ENCODE measurements at regions not wholly inside any gene's neighbourhood (a gene's known extent, or its start where the extent isn't known, plus 50 kb on each side); places are given as distances from the start of the nearest gene placed in this dataset.
A peak's percentile ranks its signal among the peaks of the same experiment; 100 is the strongest.

DNA sequence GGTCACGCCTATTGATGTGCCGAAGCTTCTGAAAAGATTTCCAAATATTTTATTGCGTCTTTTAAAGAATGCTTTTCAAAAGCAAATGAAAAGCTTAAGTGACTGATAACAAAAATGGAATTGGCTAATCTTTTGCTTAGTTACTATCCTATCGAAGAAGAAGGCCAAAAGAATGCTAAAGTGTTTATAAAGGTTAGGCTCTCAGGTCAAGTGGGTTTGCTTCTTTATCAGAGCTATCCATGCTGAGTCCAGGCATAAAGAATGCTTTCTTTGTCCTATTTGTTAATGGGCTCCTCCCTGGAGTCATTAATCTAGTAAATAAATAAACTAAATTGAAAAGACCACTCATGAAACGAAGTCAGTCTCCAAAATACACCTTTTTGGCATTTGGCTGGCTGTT is 133.4 kb upstream of the LYPLAL1 start:
- Histone ChIP-seq H3K4me1 (ENCODE audit: control insufficient read depth, insufficient read depth, low read length) (no peaks in the 10 kb centered on the region), H3K27ac (ENCODE audit: low read length) (no peak overlapping the region), H3K9me3 (ENCODE audit: control insufficient read depth in 2 of 2, low read length in 2 of 2) (no peaks in the 10 kb centered on the region), H3K4me3 (ENCODE audit: low read length in 2 of 2) (no peak overlapping the region), H3K36me3 (ENCODE audit: control insufficient read depth in 2 of 2, insufficient read depth in 2 of 2, low read length in 2 of 2) (no peaks in the 10 kb centered on the region), H3K9ac (ENCODE audit: low read length in 2 of 2) (no peak overlapping the region), H3K27me3 (ENCODE audit: control insufficient read depth in 1 of 2, insufficient read depth in 2 of 2, low read length in 2 of 2) (no peaks in the 10 kb centered on the region)

DNA sequence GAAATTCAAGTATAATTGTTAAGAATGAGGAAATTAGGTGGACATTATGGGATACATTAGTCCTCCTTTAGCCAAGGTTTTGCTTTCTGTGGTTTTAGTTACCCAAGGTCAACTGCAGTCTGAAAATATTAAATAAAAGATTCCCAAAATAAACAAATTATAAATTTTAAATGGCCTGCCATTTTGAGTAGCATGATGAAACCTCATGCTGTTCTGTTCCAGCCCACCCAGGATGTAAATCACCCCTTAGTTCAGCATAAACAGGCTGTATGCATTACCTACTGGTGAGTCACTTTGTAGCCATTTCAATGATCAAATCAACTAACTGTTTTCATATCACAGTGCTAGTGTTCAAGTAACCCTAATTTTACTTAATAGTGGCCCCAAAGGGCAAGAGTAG is 132.5 kb upstream of the LYPLAL1 start:
- no peaks in the 10 kb centered on the region for H3K27me3 ChIP-seq (ENCODE audit: control insufficient read depth in 1 of 2, insufficient read depth in 2 of 2, low read length in 2 of 2)
- H3K36me3 ChIP-seq (ENCODE audit: control insufficient read depth in 2 of 2, insufficient read depth in 2 of 2, low read length in 2 of 2) = no peaks in the 10 kb centered on the region
- H3K4me1 ChIP-seq (ENCODE audit: control insufficient read depth, insufficient read depth, low read length) = no peaks in the 10 kb centered on the region
- H3K9ac ChIP-seq (ENCODE audit: low read length in 2 of 2) = no peak overlapping the region
- no peak overlapping the region for H3K27ac ChIP-seq (ENCODE audit: low read length)
- H3K9me3 ChIP-seq (ENCODE audit: control insufficient read depth in 2 of 2, low read length in 2 of 2) = no peaks in the 10 kb centered on the region
- no peak overlapping the region for H3K4me3 ChIP-seq (ENCODE audit: low read length in 2 of 2)

DNA sequence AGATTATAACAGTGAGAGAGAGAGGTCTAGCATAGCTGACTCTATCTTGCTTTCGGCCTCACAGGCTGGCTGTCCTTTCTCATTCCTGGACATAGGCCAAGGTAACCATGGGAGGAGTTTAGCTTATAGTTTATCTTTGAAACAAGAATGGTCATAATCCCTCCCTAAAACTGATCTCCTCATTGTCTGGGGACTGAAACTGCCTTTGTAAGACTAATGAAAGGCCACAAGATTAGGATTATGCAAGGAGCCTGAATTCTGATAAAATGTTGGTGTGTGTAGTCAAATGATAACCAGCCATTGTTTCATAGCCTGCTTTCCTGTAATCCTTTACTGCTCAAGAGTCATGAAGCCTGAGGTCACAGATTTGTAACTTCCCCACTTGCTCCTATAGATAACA is 131.9 kb upstream of the LYPLAL1 start:
- H3K9me3 ChIP-seq (ENCODE audit: control insufficient read depth in 2 of 2, low read length in 2 of 2) = no peaks in the 10 kb centered on the region
- H3K9ac ChIP-seq (ENCODE audit: low read length in 2 of 2) = no peak overlapping the region
- H3K4me1 ChIP-seq (ENCODE audit: control insufficient read depth, insufficient read depth, low read length) = no peaks in the 10 kb centered on the region
- no peaks in the 10 kb centered on the region for H3K27me3 ChIP-seq (ENCODE audit: control insufficient read depth in 1 of 2, insufficient read depth in 2 of 2, low read length in 2 of 2)
- no peaks in the 10 kb centered on the region for H3K36me3 ChIP-seq (ENCODE audit: control insufficient read depth in 2 of 2, insufficient read depth in 2 of 2, low read length in 2 of 2)
- no peak overlapping the region for H3K27ac ChIP-seq (ENCODE audit: low read length)
- no peak overlapping the region for H3K4me3 ChIP-seq (ENCODE audit: low read length in 2 of 2)

DNA sequence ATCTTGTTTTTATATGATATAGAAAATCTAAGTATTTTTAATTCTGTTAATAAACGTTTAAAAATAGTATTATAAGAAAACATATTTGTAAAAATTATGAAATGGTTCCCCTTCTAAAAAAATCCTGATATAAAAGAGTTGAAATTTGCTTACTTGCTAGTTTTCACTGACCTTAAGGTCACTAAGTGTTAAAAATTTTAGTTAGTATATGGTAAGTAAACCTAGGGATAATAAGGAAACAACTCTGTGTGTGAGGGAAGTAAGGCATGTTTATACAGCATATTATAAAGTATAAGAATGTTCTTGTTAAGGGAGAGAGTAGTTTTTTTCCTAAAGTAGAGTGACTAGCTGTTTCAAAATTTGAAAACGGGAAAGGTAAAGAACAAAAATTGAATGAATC is 130.9 kb upstream of the LYPLAL1 start:
- no peaks in the 10 kb centered on the region for H3K36me3 ChIP-seq (ENCODE audit: control insufficient read depth in 2 of 2, insufficient read depth in 2 of 2, low read length in 2 of 2)

DNA sequence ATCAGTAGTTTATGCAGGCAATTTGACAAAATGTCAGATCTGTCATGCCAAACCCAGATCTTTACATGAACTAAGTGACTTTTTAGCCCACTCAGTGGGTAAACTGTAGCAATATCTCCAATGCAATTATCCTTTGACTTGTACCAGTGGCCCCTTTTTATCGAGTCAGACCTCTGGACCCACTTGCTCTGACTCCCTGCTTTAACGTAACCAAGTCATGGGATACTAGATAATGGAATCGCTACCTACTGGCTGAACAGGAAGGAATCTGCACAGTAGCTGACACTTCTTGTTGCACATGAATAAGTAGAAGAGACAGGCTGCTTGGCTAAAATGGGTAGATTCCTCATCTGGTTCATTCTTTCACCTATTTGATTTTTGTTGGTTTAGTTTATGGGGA is 128.4 kb upstream of the LYPLAL1 start:
- Histone ChIP-seq H3K27me3 (ENCODE audit: control insufficient read depth in 1 of 2, insufficient read depth in 2 of 2, low read length in 2 of 2) (no peaks in the 10 kb centered on the region), H3K4me3 (ENCODE audit: low read length in 2 of 2) (no peak overlapping the region), H3K4me1 (ENCODE audit: control insufficient read depth, insufficient read depth, low read length) (no peaks in the 10 kb centered on the region), H3K36me3 (ENCODE audit: control insufficient read depth in 2 of 2, insufficient read depth in 2 of 2, low read length in 2 of 2) (no peaks in the 10 kb centered on the region), H3K27ac (ENCODE audit: low read length) (no peak overlapping the region), H3K9me3 (ENCODE audit: control insufficient read depth in 2 of 2, low read length in 2 of 2) (no peaks in the 10 kb centered on the region), H3K9ac (ENCODE audit: low read length in 2 of 2) (no peak overlapping the region)

More for the DNA sequence above, 130.9 kb upstream of the LYPLAL1 start:
- H3K27me3 ChIP-seq (ENCODE audit: control insufficient read depth in 1 of 2, insufficient read depth in 2 of 2, low read length in 2 of 2) = no peaks in the 10 kb centered on the region
- H3K4me1 ChIP-seq (ENCODE audit: control insufficient read depth, insufficient read depth, low read length) = no peaks in the 10 kb centered on the region
- H3K9me3 ChIP-seq (ENCODE audit: control insufficient read depth in 2 of 2, low read length in 2 of 2) = no peaks in the 10 kb centered on the region
- H3K9ac ChIP-seq (ENCODE audit: low read length in 2 of 2) = no peak overlapping the region
- no peak overlapping the region for H3K27ac ChIP-seq (ENCODE audit: low read length)
- no peak overlapping the region for H3K4me3 ChIP-seq (ENCODE audit: low read length in 2 of 2)

DNA sequence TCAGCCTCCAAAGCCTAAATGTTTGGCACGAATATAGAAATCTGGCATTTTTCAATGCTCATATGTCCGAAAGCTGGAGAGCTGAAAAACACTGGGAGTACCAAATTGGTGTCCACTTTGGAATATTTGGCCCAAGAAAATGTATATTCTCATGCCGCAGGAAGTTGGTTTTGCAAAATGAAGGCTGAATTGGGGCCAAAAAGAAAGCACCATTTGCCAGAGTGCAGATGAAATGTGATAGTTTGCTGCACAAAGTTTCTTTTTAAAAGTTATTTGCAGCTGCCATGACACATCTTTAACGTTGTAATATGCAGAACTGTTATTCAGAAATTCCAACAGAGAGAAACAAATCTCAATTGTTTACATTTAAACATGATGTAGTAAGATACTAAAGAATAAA is 124.2 kb upstream of the LYPLAL1 start:
- Histone ChIP-seq H3K9me3 (ENCODE audit: control insufficient read depth in 2 of 2, low read length in 2 of 2) (no peaks in the 10 kb centered on the region), H3K4me1 (ENCODE audit: control insufficient read depth, insufficient read depth, low read length) (no peaks in the 10 kb centered on the region), H3K27ac (ENCODE audit: low read length) (no peak overlapping the region), H3K27me3 (ENCODE audit: control insufficient read depth in 1 of 2, insufficient read depth in 2 of 2, low read length in 2 of 2) (no peaks in the 10 kb centered on the region), H3K36me3 (ENCODE audit: control insufficient read depth in 2 of 2, insufficient read depth in 2 of 2, low read length in 2 of 2) (no peaks in the 10 kb centered on the region), H3K9ac (ENCODE audit: low read length in 2 of 2) (no peak overlapping the region), H3K4me3 (ENCODE audit: low read length in 2 of 2) (peak overlapping the region; percentile 37 to 44)

DNA sequence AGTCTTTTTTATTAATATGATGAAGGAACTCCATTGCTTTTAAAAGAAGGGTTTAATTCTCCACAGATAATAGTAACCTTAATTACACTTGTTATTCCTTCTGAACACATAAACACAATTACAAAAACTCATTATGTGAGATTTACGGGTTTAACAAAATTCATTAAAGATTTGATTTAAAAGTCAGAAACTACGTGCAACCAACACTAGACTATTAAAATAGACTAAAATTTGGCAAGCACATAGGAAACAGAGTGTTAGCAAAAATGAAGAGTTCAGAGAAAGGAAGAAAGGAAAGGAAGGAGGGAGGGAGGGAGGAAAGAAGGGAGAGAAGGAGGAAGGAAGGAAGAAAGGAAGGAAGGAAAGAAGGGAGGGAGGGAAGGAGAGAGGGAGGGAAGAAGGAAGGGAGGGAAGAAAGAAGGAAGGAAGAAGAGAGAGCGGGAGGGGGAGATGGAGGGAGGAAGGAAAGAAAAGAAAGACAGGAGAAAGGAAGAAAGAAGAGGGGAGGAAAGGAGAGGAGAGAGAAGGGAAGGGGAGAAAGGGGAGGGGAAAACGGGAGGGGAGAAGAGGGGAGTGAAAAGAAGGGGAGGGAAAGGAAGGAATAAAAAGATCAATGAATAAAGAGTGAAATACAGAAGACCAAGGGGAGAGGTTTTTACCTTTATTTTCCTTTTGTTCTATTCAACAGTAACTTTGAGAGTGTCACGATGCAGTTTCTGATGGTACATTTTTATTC is 123.4 kb upstream of the LYPLAL1 start:
- no peaks in the 10 kb centered on the region for H3K36me3 ChIP-seq (ENCODE audit: control insufficient read depth in 2 of 2, insufficient read depth in 2 of 2, low read length in 2 of 2)
- no peaks in the 10 kb centered on the region for H3K27me3 ChIP-seq (ENCODE audit: control insufficient read depth in 1 of 2, insufficient read depth in 2 of 2, low read length in 2 of 2)
- no peak overlapping the region for H3K4me3 ChIP-seq (ENCODE audit: low read length in 2 of 2)
- H3K9me3 ChIP-seq (ENCODE audit: control insufficient read depth in 2 of 2, low read length in 2 of 2) = no peaks in the 10 kb centered on the region
- H3K4me1 ChIP-seq (ENCODE audit: control insufficient read depth, insufficient read depth, low read length) = no peaks in the 10 kb centered on the region
- no peak overlapping the region for H3K27ac ChIP-seq (ENCODE audit: low read length)
- H3K9ac ChIP-seq (ENCODE audit: low read length in 2 of 2) = no peak overlapping the region

DNA sequence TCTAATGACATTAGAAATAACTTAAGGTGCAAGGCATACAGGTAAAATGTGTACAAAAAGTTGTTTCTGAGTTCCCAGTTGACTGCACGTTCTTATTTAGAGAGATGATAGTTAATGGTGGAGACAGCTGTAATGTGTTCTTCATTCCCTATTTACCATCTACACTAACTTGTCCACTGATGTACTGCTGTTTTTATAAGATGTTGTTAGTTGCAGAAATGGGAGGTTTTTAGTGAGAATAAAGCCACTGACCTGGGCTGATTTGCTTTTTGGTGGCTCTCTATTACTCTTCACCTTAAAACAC is 122.9 kb upstream of the LYPLAL1 start:
- no peaks in the 10 kb centered on the region for H3K4me1 ChIP-seq (ENCODE audit: control insufficient read depth, insufficient read depth, low read length)
- H3K27me3 ChIP-seq (ENCODE audit: control insufficient read depth in 1 of 2, insufficient read depth in 2 of 2, low read length in 2 of 2) = no peaks in the 10 kb centered on the region
- no peaks in the 10 kb centered on the region for H3K9me3 ChIP-seq (ENCODE audit: control insufficient read depth in 2 of 2, low read length in 2 of 2)
- no peak overlapping the region for H3K9ac ChIP-seq (ENCODE audit: low read length in 2 of 2)
- no peaks in the 10 kb centered on the region for H3K36me3 ChIP-seq (ENCODE audit: control insufficient read depth in 2 of 2, insufficient read depth in 2 of 2, low read length in 2 of 2)
- H3K27ac ChIP-seq (ENCODE audit: low read length) = no peak overlapping the region
- H3K4me3 ChIP-seq (ENCODE audit: low read length in 2 of 2) = no peak overlapping the region

DNA sequence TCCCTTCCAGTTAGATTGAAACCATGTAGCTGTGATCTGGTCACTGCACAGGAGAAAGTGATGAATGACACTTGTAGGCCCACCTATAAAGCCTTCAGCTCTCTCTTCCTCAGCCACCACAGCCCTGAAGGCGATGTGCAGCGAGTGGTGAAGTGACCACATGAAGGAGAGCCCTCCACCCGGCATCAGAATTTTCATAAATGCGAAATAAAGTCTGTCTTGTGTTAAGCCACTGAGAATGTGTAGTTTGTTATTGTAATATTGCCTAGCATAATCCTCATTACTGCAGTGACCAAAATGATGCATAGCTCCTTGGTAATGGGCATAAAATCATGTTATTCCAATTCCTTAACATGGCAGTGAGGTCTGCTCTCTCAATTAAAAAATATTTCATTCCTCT is 122.1 kb upstream of the LYPLAL1 start:
- Histone ChIP-seq H3K4me3 (ENCODE audit: low read length in 2 of 2) (no peak overlapping the region), H3K27ac (ENCODE audit: low read length) (no peak overlapping the region), H3K36me3 (ENCODE audit: control insufficient read depth in 2 of 2, insufficient read depth in 2 of 2, low read length in 2 of 2) (no peaks in the 10 kb centered on the region), H3K9ac (ENCODE audit: low read length in 2 of 2) (no peak overlapping the region), H3K9me3 (ENCODE audit: control insufficient read depth in 2 of 2, low read length in 2 of 2) (no peaks in the 10 kb centered on the region), H3K27me3 (ENCODE audit: control insufficient read depth in 1 of 2, insufficient read depth in 2 of 2, low read length in 2 of 2) (no peaks in the 10 kb centered on the region), H3K4me1 (ENCODE audit: control insufficient read depth, insufficient read depth, low read length) (no peaks in the 10 kb centered on the region)

DNA sequence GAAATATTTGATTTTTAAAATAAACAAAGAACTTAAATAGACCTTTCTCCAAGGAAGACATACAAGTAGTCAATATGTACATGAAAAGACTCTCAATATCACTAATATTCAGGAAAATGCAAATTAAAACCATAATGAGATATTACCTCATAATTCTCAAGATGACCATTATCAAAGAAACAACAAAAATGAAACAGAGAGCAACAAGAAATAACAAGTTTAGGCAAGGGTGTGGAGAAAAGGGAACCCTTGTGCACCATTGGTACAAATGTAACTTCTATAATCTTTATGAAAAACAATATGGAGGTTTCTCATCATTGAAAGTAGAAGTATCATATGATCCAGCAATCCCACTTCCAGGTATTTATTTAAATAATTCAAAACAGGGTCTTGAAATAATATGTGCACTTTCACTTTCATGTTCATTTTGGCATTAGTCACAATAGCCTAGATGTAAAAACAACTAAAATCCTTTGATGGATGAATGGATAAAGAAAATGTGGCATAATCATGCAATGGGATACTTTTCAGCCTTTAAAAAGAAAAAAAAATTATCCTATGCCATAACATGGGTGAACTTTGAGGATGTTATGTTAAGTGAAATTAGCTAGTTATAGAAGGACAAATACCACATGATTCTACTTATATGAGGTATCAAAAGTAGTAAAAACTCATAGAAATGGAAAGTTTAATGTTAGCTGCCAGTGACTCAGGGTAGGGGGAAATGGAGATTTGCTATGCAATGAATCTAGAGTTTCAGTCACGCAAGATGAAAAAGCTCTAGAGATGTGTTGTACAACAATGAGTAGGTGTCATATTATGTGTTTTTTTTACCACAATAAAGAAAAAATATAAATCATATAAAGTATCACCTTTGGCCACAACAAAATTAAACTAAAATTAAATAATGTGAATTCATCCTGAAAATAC is 114.5 kb upstream of the LYPLAL1 start:
- no peaks in the 10 kb centered on the region for H3K27me3 ChIP-seq (ENCODE audit: control insufficient read depth in 1 of 2, insufficient read depth in 2 of 2, low read length in 2 of 2)
- H3K9ac ChIP-seq (ENCODE audit: low read length in 2 of 2) = no peak overlapping the region
- H3K27ac ChIP-seq (ENCODE audit: low read length) = no peak overlapping the region
- H3K4me3 ChIP-seq (ENCODE audit: low read length in 2 of 2) = no peak overlapping the region
- no peaks in the 10 kb centered on the region for H3K9me3 ChIP-seq (ENCODE audit: control insufficient read depth in 2 of 2, low read length in 2 of 2)
- H3K36me3 ChIP-seq (ENCODE audit: control insufficient read depth in 2 of 2, insufficient read depth in 2 of 2, low read length in 2 of 2) = no peaks in the 10 kb centered on the region
- no peaks in the 10 kb centered on the region for H3K4me1 ChIP-seq (ENCODE audit: control insufficient read depth, insufficient read depth, low read length)

DNA sequence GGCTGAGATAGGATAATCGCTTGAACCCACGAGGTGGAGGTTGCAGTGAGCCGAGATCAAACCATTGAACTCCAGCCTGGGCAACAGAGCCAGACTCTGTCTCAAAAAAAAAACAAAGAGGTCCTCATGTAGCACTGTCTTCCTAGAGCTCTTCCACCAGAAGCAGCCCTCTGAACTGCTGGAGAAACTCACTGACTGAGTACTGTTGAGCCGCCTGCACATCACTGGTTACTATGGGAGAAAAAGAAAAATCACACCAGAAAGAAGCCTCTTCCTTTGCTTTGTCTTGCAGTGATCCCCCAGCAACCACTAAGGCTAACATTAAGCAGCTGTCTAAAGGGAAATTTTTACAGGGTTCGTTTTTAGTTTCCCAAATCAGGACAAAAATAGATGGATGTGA is 112.9 kb upstream of the LYPLAL1 start:
- Histone ChIP-seq H3K4me3 (ENCODE audit: low read length in 2 of 2) (no peak overlapping the region), H3K9ac (ENCODE audit: low read length in 2 of 2) (no peak overlapping the region), H3K36me3 (ENCODE audit: control insufficient read depth in 2 of 2, insufficient read depth in 2 of 2, low read length in 2 of 2) (no peaks in the 10 kb centered on the region), H3K4me1 (ENCODE audit: control insufficient read depth, insufficient read depth, low read length) (no peaks in the 10 kb centered on the region), H3K27ac (ENCODE audit: low read length) (no peak overlapping the region), H3K9me3 (ENCODE audit: control insufficient read depth in 2 of 2, low read length in 2 of 2) (no peaks in the 10 kb centered on the region), H3K27me3 (ENCODE audit: control insufficient read depth in 1 of 2, insufficient read depth in 2 of 2, low read length in 2 of 2) (no peaks in the 10 kb centered on the region)

All from stomach smooth muscle (tissue), 2 donors.